GM19438 (cell line): ENCODE measurements at regions not wholly inside any gene's neighbourhood (a gene's known extent, or its start where the extent isn't known, plus 50 kb on each side); places are given as distances from the start of the nearest gene placed in this dataset.

Experiments used
- ATAC-seq: cut with Tn5 transposase; IDR thresholded peaks from one replicate; pipeline ENCODE4 v1.9.1; 2021; ENCODE audit warnings: low read depth; ENCODE audit not compliant: unreplicated experiment

DNA sequence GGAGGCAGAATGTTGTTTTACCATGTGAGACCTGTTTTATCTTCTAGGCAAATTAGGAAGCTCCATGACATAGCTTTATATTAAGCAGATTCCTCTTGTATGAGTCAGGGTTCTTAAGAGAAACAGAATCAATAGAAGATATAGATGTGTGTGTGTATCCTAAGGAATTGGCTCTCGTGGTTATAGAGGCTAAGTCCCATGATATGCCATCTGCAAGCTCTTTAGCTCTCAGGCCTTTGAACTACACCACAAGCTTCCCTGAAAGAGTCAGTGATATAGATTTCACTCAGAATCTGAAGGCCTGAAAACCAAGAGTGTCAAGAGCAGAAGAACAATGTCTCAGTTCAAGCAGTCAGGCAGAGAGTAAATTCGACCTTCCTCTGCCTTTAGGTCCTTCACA is 365.8 kb upstream of the ZNF608 start:
- no peak for ATAC-seq

DNA sequence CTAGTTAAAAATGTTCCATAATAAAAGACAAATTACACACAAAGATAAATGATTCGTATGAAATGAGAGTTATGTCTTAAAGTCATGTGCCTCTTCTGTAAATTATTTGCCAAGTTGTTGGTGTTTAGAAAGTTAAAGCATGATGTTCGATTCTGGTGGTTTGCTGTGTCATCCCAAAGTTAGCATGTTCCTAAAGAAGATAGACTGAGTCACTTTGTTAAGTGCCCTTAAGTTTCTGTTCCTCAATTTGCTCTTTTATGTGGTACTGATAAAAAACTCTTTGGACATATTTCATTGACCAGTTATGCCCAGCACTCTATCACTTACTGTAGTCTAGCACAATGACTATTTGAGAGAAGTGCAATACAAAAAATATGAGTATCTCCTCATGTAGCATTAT is 366.9 kb upstream of the ZNF608 start:
- no peak for ATAC-seq

DNA sequence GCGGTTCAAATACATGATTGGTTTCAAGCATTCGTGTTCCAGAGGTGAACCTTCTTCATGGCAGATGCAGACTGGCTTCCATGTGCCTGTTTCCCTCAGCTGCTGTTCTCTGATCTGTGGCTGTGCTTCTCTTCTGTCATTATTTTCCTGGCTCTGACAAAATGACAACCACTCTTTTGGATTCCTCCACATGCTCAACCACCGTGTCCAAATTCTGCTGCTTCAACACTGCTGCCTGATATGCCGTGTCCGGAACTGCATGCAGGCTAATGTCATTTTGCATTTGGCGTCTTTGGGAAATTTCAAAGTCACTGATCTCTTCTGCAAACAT is 368.7 kb upstream of the ZNF608 start:
- no peak for ATAC-seq

DNA sequence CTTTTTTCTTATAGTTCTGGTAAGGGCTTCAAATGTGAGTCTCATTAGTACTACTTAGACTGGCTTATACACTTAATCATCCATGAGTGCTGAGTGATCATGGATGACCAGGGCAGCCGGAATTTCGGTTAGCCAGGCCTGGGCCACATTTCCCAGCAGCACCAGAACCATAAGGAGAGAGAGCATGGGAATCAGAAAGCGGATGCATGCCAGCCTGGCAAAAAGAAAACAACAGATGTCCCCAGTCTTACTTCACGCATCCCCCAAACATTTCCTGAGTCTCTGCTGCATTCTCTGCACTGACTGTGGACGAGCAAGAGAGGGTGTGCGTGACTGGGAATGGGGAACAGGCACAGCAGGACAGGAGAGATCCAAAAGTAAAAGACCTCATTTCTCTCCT is 371.1 kb upstream of the ZNF608 start:
- no peak for ATAC-seq

DNA sequence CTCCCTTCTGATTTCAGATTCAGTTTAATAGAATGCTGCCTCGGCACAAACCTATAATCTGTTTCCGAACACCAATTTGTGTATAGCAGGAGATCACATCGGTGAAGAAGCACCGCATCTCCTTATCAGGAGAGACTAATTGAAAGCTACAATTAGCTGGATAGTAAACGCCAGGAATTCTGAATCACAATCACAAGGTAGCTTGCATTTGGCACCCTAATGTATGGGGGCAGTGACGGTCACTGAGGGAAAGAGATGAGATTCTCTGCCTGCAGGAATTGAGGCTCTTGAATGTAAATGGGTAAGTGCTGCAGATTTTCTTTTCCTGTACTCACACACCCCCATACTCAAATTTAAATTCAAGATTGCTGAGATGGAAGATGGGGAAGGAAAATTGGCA is 373.6 kb upstream of the ZNF608 start:
- ATAC-seq, result no peak

DNA sequence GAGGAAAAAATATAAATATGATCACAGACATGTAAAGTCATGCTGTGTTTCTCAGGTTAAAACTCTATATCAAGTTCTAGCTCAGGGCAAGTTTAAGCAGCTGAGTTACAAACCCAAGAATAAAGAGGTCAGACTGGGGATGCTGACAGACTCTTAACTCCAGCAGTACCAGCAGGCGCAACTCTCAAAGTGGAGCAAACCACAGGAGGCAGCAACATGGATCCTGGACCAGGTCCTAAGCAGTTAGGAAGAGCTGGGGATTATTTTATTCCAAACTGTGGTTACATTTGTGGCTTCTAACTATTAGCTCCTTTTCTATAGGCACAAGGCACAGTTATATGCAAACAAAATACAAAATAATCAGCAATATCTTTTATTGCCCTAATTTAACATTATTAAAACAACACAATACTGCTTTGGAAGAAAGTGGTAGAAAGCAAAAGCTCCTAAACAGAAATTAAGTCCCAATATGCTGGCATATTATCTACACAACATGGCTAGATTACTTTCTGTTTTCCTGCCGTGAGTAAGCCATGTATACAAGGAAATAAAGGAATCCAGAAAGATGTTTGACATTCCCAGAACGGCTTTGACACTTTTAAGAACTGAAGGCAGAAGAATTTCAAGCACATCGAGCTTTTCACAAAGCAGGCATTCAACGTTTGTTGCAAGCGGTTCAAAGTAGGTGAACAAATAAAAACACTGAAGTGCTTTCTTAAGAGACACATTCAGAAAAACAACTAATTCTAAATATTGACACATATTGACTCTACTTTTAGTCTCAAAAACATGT is 378.8 kb upstream of the ZNF608 start:
- no peak for ATAC-seq

DNA sequence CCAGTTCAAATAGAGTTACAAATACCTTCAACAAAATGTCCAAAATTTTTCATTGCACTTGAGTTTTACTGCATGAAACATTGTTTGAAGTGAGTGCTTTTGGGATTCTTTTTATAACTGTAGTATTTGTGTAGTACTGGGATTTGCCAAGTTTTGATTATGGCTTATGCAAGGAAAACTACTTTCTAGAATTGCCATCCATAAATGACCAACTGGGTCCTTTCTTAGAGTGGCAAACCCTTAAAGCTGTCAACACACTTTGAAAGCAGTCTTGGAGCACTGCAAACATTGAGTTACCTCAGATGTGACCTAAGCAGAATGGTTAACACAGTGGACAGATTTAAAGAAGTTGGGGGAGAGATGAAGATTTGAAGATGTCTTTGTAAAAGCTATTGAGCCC is 379.6 kb upstream of the ZNF608 start:
- no peak for ATAC-seq

DNA sequence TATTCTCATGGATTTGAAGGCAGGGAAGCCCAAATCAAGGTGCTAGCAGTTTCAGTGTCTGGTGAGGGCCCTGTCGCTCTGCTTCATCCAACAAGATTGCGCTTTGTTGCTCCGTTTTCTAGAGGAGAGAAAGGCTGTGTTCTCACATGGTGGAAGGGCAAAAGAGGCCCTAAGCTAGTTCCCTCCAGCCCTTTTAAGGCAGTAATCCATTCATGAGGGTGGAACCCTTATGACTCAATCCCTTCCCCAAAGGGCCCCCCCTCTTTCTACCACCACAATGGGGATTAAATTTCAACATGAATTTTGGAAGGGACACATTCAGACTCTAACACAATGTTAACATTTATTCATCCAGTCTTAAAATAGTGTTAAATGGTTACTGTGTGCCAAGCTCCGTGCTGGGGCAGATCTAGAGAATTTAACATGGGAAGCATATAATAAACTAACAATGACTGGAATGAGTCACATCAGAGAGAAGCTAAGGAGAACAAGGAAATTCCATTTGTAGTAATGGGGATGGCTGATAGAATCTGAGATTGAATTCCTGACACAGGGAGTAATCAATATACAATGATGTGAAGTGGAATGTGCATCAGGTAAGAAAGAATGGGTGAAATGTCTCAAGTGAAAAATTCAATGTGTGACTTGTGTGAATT is 382.8 kb upstream of the ZNF608 start:
- ATAC-seq, result no peak

DNA sequence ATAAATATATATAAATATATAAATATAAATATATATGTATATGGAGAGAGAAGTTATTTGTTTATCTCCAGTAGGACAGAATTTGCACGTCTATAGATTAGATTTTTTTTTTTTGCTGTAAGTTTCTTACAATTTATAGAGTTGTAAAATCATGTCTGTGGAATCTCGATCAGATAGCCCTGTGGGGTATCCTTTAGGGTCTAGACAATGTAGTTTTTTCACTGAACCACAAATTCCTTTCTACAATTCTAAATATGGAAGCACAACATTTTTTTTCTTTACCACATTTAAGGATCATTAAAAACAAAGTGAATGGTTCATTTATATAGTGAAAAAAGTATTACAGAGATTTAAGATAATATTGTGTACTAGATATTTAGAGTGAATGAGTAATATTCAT is 384.2 kb upstream of the ZNF608 start:
- ATAC-seq, result no peak

DNA sequence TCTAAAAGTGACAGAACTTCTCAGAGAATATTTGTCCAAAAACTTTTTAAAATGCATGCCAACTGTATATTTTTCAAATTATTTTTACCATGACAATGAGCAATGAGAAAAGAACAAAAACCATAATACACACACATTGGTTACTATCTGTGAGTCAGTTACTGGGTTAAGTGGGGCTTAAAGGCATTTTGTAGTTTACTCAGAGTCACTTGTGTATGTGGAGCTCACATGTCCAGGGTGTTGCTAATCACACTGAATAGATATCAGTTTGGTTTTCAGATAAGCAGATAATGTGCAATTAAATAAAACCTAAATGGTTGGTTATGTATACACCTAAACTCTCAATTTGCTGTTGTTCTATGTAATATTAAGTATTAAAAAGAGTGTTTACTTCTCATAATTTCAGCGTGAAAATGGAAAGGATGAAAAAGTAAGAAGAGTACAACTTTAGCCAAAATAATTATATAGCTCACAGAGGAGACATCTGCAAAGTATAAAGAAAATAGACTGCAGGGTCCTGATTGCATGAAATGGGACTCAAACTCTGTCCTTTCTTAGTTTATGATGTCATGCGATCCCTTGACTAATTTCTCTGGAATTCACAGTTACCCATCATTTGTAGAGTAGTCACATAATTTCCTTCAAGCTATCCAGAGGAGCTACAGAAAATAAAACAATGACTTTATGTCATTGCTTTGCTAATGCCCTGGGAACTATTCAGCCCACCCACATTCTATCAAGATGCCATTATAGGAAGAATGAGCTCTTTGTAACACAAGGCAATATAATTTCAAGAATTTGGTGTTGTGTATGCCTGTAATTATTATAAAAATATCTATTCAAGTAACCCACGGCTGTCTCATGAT is 388.0 kb upstream of the ZNF608 start:
- ATAC-seq, result no peak

DNA sequence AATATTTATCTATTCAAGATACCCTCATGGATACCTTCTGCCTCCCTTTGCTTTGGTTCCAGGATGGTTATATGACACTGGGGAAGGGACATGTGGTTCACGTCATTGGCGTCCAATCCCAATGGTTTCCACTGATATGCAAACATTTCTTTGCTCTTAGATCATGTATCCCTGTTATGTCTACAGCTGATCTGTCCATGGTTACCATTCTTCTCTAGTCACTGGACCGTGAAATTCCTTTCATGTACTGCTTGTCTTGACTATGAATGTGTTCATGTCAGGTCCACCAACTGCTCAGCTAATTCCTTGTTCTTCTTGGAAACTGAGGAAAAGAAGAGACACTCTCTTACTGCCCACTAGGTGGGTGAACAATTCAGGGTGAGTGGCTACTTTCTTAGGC is 391.1 kb upstream of the ZNF608 start:
- ATAC-seq, result no peak

DNA sequence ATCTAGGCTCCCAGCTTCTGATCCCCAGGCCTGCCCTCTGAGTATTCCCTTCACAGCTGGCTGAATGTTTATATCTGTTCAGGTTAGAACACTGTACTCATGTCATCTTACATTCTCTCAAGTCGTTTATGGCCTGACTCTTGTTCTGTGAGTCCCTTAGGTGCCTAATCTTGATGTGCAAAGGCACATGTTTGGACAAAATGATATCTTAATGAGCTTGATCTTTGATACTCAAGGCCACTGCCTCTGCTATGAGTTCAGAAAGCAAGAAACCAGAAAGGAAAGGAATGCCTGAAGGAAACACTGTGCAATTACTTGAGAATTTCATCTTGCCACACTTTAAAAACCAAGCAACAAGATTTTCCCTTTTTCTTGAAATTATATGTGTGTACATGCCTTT is 391.8 kb upstream of the ZNF608 start:
- no peak for ATAC-seq

DNA sequence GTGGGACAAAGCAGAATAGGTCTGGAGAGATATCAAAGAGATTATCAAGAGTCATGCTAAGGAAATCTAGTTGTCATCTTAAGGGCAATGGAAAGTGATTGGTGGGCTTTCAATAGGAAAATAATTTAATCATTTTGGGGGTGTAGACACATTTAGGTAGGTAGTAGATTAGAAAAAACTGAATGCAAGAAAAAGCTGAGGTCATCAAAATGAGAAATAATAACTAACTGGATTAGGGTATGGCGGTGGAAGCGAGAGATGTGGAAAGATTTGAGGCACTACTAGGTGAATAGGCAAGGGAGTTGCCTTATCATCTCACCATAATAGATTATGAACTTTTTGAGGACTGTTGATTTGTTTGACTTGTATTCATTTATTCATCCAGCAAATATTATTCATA is 393.2 kb upstream of the ZNF608 start:
- no peak for ATAC-seq

DNA sequence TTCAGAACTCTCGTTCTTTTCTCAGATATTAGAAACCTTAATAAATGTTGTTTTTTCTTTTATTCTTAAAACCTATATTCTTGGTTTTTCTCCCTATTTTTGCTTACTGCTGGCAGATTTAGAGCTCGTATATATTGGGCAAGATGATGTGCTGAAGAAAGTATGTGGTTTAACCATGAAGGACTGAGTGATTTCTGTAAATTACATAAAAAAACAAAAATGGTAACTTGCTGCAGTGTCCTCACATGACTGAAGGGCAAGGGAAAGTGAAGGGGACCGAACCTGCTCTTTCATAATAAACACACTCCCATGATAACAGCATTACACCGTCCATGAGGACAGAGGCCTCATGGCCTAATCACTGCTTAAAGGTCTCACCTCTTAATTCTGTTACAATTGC is 393.8 kb upstream of the ZNF608 start:
- ATAC-seq, result no peak

DNA sequence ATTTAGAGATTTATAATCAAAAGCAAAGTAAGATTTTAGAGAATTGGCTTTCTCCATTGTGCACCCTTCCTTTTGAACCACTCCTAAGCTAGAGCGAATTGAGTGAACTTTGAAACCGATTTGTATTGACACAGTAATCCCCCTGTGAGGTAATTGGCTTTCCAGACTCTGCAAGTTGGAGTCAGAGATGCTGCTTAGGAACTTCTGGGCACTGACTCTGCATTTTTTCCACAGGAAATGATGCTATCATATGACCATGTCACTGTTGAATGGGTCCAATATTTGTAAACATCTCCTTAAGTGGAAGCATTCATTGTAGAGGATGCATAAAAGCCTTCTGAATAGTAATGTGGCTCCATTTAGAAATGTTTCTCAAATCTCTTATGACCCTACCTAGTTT is 394.4 kb upstream of the ZNF608 start:
- ATAC-seq, result no peak

DNA sequence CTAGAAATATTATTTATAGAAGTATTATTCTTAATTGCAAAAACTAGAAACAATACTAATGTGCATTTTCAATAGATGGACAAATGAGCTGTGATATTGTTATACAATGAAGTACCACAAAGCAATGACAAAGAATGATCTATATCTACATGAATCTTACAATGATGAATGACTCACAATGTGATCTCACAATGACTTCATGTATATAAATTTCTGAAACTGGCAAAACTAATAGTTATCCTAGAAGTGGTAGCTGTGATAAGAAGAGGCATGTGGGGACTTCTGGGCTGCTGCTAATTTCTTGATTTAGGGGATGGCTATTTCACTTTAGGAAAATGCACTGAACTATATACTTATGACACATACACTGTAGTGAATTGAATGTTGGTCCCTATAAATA is 396.0 kb upstream of the ZNF608 start:
- no peak for ATAC-seq

DNA sequence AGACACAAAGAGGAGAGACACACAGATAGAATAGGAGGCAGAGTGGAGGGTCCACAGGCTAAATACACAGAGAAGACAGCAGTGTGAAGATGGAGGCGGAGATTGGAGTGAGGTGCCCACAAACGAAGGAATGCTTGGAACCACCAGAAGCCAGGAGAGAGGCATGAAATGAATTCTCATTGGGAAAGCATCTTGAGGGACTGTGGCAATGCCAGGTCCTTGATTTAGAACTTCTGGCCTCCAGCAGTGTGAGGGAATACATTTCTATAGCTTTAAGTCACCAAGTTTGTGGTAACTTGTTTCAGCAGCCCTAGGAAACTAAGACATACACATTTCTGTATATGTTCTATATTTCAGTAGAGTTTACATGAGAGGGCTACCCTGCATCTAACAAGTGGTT is 396.6 kb upstream of the ZNF608 start:
- no peak for ATAC-seq

DNA sequence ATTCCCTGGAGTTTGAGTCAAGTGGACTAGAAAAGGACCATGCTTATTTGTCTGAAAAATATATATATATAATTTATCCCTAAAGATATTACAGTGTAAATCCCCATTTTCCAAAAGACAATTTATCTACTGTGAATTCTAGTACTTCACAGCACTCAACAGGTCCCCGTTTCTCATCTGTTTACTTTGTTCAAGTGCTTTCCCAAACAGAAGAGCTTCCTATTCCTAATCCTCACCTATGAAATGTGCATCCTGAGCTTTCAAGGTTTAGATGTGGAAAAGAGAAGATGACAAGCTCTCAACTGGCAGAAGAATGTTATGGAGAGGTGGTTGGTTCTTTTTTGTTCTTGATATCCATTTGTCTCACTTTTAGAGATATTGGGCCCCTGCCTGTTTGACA is 401.6 kb upstream of the ZNF608 start:
- no peak for ATAC-seq

DNA sequence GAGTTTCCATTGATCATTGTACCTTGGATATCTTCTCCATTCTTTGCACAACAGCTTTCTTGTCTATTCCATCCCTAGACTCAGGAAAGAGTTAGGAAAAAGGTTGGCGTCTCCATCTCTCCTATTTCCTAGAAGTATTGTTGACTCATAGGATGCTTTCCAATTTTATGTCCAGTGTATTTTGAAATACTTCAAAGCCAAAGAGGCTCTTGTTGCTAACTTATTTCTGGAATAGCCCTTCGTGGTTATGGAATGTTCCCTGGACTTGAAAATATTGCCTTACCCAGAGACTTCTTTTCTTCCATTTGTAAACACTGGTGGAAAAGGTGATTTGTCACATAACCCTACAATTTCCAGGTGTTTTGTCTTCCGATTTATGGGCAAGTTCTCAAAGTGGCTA is 402.3 kb upstream of the ZNF608 start:
- ATAC-seq, result no peak

DNA sequence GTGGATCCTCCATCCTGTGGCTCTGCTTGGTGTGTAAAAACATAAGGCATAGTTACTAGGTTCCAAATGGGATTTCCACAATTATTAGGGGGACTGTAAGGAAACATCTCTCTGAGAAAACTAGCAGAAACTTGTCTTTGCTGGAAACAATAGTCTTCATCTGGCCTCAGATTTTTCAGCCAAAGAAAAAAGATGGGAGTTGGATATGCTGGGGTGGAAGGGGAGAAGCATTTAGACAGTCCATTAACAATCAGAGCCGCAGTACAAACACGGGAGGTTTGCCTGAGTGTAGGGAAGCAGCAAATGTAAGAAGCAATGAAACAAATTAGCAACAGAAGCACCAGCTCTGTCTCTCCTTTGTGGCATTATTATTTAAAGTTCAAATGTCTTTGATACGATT is 402.7 kb upstream of the ZNF608 start:
- no peak for ATAC-seq

DNA sequence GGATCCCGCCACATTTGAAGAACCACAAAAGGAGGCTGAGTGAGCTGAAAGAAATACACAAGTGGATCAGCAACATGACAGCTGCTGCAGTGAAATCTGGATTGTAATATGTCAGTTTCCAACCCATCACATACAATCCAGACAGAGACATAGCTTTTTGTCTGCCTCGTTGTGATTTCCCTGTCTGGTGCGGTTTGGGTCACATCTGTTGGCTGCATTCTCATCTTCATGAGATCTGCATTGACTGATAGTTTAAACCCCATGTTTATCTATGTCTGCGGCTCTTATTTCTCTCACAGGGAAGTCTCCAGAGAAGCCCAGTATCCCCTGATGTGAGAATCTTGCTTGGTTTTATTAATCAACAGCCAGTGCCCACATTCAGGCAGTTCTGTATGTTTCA is 403.1 kb upstream of the ZNF608 start:
- no peak for ATAC-seq
